Spleen (tissue), 11 donors: ENCODE measurements at regions not wholly inside any gene's neighbourhood (a gene's known extent, or its start where the extent isn't known, plus 50 kb on each side); places are given as distances from the start of the nearest gene placed in this dataset.

Experiments used
- DNase-seq: peaks from one replicate; pipeline ENCODE4 v3.0.0-alpha.2; 2020
- H3K27ac ChIP-seq, 8 donors: fragments of 200-600 bp; sonication (generic) in 7 of 8; 1 replicate in 4 of 8; 2 replicates in 4 of 8; pipeline versions ENCODE4 v1.5.0 to v1.8.0; 2016 to 2021; ENCODE audit warnings: inconsistent platforms in 4 of 8, mild to moderate bottlenecking in 4 of 8, moderate library complexity in 1 of 8
- H3K27me3 ChIP-seq, 7 donors: fragments of 200-600 bp; sonication (generic) in 6 of 7; replicated peaks in 1 of 7; 1 replicate in 4 of 7; 2 replicates in 3 of 7; pipeline versions ENCODE4 v1.5.0 to v1.8.0; 2016 to 2021; ENCODE audit warnings: inconsistent platforms in 3 of 7, mild to moderate bottlenecking in 1 of 7
- H3K36me3 ChIP-seq, 6 donors: fragments of 200-600 bp; sonication (generic) in 5 of 6; 1 replicate in 4 of 6; 2 replicates in 2 of 6; pipeline versions ENCODE4 v1.5.0 to v1.8.0; 2016 to 2021; ENCODE audit warnings: inconsistent platforms in 2 of 6
- H3K4me1 ChIP-seq, 6 donors: fragments of 200-600 bp; sonication (generic) in 5 of 6; 1 replicate in 3 of 6; 2 replicates in 3 of 6; pipeline versions ENCODE4 v1.5.0 to v1.8.0; 2016 to 2021; ENCODE audit warnings: inconsistent platforms in 3 of 6
- H3K4me3 ChIP-seq, 8 donors: fragments of 200-600 bp; sonication (generic) in 7 of 8; 1 replicate in 4 of 8; 2 replicates in 4 of 8; pipeline versions ENCODE4 v1.5.0 to v1.8.0; 2016 to 2021; ENCODE audit warnings: inconsistent platforms in 4 of 8, mild to moderate bottlenecking in 4 of 8, moderate library complexity in 2 of 8
- H3K9me3 ChIP-seq, 8 donors: fragments of 200-600 bp; sonication (generic) in 7 of 8; 1 replicate in 4 of 8; 2 replicates in 4 of 8; pipeline versions ENCODE4 v1.5.0 to v1.8.0; 2016 to 2021; ENCODE audit warnings: inconsistent platforms in 4 of 8
- CTCF ChIP-seq, 11 experiments: fragments of 200-600 bp in 7 of 11; fragments of 450-650 bp in 4 of 11; sonication (generic) in 4 of 11; IDR thresholded peaks in 8 of 11; conservative IDR thresholded peaks in 3 of 11; 1 replicate in 7 of 11; 2 replicates in 4 of 11; pipeline versions ENCODE4 v1.4.0 to v1.8.0; 2016 to 2021; ENCODE audit warnings: antibody characterized with exemption in 11 of 11, inconsistent platforms in 4 of 11, mild to moderate bottlenecking in 1 of 11
- POLR2A ChIP-seq, 3 donors: fragments of 450-650 bp; IDR thresholded peaks; one replicate each; pipeline ENCODE4 v1.5.1; 2017; ENCODE audit warnings: antibody characterized with exemption in 3 of 3, mild to moderate bottlenecking in 1 of 3
- POLR2AphosphoS5 ChIP-seq, 3 donors: sonication (generic); formaldehyde crosslinking; IDR thresholded peaks; one replicate each; pipeline ENCODE4 v1.5.1; 2017; ENCODE audit warnings: antibody characterized with exemption in 3 of 3
- WGBS, 5 donors: extraction: QIAGEN DNeasy Blood & Tissue Kit in 3 of 5; methylation state at CpG; one replicate each; pipeline versions ENCODE4 v1.1.5 to v1.1.7; 2013 to 2018; 5-methylcytosine and 5-hydroxymethylcytosine counted together
- intact Hi-C: fragments of 100-400 bp; cut with DNase I; formaldehyde crosslinking; loops from one replicate; pipeline ENCODE4 v1.15.0; 2023; ENCODE audit warnings: low total_unique reads
- donor health status: healthy with polysubstance abuse.
- donor health status: DM: no; HTN: no; CAD: no; lungs with moderate emphysema.
- donor health status: DM: no; HTN: no; CAD: no.
- donor health status: Bipolar disorder and iron deficiency.
- donor health status: healthy.
- donor health status: DM: no; HTN: no; CAD: no.
- donor health status: DM: yes; HTN: yes; CAD: no.

GRCh38 chr7:131859147-131859821 is 302.9 kb upstream of the PODXL start:
- Histone ChIP-seq H3K36me3 (no peaks in the 10 kb centered on the region), H3K27me3 (peaks cover 0 to 12% (median 0%) of the 10 kb centered on the region in 7 donors), H3K4me1 (no peaks in the 10 kb centered on the region), H3K27ac (no peak overlapping the region), H3K9me3 (peaks cover 0 to 18% (median 12%) of the 10 kb centered on the region in 8 donors), H3K4me3 (no peak overlapping the region)
- TF ChIP-seq CTCF (IDR thresholded peaks at IDR 0.05 in 8 of 11, conservative IDR thresholded peaks at IDR 0.05 in 3 of 11): peak; percentile 29 to 81 (median 71)
- no peak for TF ChIP-seq POLR2A (IDR thresholded peaks at IDR 0.05)
- intact Hi-C loops: no loop called here
- DNase-seq: peak; percentile 79
- 14 to 26% (median 18%) methylated on average over 3 to 6 of the region's 6 CpGs for WGBS, 5 donors

- H3K9me3 ChIP-seq: peaks cover 0 to 25% (median 18%) of the 10 kb centered on the region in 8 donors
- DNase-seq: no peak
- TF ChIP-seq POLR2A (IDR thresholded peaks at IDR 0.05): no peak
- no peak for TF ChIP-seq CTCF (IDR thresholded peaks at IDR 0.05 in 8 of 11, conservative IDR thresholded peaks at IDR 0.05 in 3 of 11)
- TF ChIP-seq POLR2AphosphoS5 (IDR thresholded peaks at IDR 0.05): no peak
- 52 to 68% (median 56%) methylated on average over 2 of the region's 2 CpGs for WGBS, 5 donors
- peaks cover 0 to 12% (median 0%) of the 10 kb centered on the region in 7 donors for H3K27me3 ChIP-seq
- H3K27ac ChIP-seq: no peak overlapping the region
- intact Hi-C loops: no loop called here
- H3K4me3 ChIP-seq: no peak overlapping the region
- no peaks in the 10 kb centered on the region for H3K36me3 ChIP-seq
- H3K4me1 ChIP-seq: no peaks in the 10 kb centered on the region
These were observed 302.2 kb upstream of the PODXL start for GRCh38 chr7:131858611-131859010.

- Histone ChIP-seq H3K9me3 (peaks cover 0 to 20% (median 11%) of the 10 kb centered on the region in 8 donors), H3K36me3 (no peaks in the 10 kb centered on the region), H3K4me3 (no peak overlapping the region), H3K27ac (no peak overlapping the region), H3K4me1 (peaks cover 0 to under 1% (median 0%) of the 10 kb centered on the region in 6 donors), H3K27me3 (peaks cover 0 to 20% (median 0%) of the 10 kb centered on the region in 7 donors)
- TF ChIP-seq POLR2AphosphoS5 (IDR thresholded peaks at IDR 0.05) (no peak), CTCF (IDR thresholded peaks at IDR 0.05 in 8 of 11, conservative IDR thresholded peaks at IDR 0.05 in 3 of 11) (no peak), POLR2A (IDR thresholded peaks at IDR 0.05) (no peak)
- 75 to 93% (median 85%) methylated on average over 5 to 7 of the region's 7 CpGs for WGBS, 5 donors
- intact Hi-C loops: no loop called here
- DNase-seq: no peak
These were observed 293.0 kb upstream of the PODXL start for GRCh38 chr7:131849472-131849871.

GRCh38 chr7:131848033-131848432 is 291.6 kb upstream of the PODXL start:
- no peaks in the 10 kb centered on the region for H3K36me3 ChIP-seq
- peaks cover 0 to 7% (median 0%) of the 10 kb centered on the region in 8 donors for H3K9me3 ChIP-seq
- H3K27ac ChIP-seq: no peak overlapping the region
- H3K4me1 ChIP-seq: peaks cover 0 to 12% (median 0%) of the 10 kb centered on the region in 6 donors
- TF ChIP-seq POLR2A (IDR thresholded peaks at IDR 0.05) (no peak), POLR2AphosphoS5 (IDR thresholded peaks at IDR 0.05) (no peak), CTCF (IDR thresholded peaks at IDR 0.05 in 8 of 11, conservative IDR thresholded peaks at IDR 0.05 in 3 of 11) (no peak)
- H3K27me3 ChIP-seq: peaks cover 0 to 20% (median 0%) of the 10 kb centered on the region in 7 donors
- DNase-seq: no peak
- intact Hi-C loops: no loop called here
- H3K4me3 ChIP-seq: no peak overlapping the region
- 67 to 86% (median 84%) methylated on average over 7 of the region's 7 CpGs for WGBS, 5 donors
